HG02678 (cell line): ENCODE measurements at regions not wholly inside any gene's neighbourhood (a gene's known extent, or its start where the extent isn't known, plus 50 kb on each side); places are given as distances from the start of the nearest gene placed in this dataset.
"Not testable (repeated sequence)": the region's sequence is repeated elsewhere in the genome, so short reads cannot be mapped to it uniquely, and the experiment has no call there.

ENCODE experiments used
- ATAC-seq: cut with Tn5 transposase; IDR thresholded peaks from one replicate; pipeline ENCODE4 v1.9.1; 2021; ENCODE audit warnings: mild to moderate bottlenecking, moderate library complexity; ENCODE audit not compliant: unreplicated experiment

DNA sequence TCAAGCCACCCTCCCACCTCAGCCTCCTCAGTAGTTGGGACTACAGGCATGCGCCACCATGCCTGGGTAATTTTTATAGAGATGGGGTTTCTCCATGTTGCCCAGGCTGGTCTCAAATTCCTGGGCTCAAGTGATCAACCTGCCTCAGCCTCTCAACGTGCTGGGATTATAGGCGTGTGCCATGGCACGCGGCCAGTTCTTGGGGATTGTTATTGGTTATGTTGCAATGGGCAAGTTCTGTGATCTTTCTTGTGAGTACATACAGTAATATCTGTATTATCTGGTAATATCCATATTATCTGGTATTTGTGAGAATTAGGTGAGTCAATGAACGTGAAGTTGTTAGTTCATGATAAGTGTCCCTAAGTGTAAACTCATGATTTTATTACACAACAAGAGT lies 90.3 kb upstream of the TBL1X start:
- no peak for ATAC-seq

DNA sequence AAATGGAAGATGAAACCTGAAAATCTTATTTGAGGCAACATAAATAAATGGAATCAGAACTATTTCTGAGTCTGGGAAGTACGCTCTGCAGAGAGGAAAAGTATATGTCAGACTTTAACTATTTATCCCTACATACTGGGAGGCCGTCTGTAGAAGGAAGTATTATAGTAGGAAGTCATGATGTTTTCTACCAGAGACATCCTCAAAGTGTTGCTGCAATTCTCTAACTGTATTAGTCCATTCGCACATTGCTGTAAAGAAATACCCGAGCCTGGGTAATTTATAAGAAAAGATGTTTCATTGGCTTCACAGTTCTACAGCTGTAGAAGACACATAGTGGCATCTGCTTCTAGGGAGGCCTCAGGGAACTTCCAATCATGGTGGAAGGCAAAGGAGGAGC lies 88.7 kb upstream of the TBL1X start:
- no peak for ATAC-seq

DNA sequence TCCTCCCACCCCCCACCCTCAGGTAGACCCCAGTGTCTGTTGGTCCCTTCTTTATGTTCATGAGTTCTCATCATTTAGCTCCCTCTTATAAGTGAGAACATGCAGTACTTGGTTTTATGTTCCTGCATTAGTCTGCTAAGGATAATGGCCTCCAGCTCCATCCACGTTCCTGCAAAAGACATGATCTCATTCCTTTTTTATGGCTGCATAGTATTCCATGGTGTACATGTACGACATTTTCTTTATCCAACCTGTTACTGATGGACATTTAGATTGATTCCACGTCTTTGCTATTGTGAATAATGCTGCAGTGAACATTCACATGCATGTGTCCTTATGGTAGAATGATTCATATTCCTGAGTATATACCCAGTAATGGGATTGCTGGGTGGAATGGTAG lies 87.6 kb upstream of the TBL1X start:
- not testable (repeated sequence) for ATAC-seq

DNA sequence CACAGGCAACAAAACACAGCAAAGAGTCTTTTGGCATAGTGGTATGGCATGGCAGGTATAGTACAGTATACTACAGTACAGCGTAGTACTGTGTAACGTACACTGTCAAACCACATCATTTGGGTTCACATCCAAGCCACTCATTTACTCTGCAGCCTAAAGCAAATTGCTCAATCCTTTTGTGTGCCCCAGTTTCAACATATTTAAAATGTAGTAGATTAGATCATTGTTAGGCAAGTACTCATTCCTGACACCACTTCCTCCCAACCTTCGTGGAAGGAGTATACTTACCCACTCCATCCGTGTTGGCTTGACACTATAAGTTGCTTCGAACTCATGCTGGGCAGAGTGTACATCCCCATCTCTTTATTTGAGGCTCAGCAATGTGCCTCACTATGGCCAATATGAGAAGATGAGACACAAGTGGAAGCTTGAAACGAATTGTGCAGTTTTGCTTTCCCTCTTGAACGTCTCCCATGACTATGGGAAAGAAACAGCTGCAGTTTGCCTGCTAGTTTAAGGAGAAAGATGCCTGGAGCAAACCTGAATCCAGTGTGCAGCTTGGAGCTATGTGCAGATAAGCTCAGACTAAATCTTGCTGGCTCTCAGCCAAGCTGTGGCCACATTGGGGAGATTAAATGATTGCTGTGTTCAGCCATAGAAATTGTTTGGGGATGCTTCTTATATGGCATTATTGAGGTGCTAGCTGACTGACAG lies 85.7 kb upstream of the TBL1X start:
- ATAC-seq: no peak

DNA sequence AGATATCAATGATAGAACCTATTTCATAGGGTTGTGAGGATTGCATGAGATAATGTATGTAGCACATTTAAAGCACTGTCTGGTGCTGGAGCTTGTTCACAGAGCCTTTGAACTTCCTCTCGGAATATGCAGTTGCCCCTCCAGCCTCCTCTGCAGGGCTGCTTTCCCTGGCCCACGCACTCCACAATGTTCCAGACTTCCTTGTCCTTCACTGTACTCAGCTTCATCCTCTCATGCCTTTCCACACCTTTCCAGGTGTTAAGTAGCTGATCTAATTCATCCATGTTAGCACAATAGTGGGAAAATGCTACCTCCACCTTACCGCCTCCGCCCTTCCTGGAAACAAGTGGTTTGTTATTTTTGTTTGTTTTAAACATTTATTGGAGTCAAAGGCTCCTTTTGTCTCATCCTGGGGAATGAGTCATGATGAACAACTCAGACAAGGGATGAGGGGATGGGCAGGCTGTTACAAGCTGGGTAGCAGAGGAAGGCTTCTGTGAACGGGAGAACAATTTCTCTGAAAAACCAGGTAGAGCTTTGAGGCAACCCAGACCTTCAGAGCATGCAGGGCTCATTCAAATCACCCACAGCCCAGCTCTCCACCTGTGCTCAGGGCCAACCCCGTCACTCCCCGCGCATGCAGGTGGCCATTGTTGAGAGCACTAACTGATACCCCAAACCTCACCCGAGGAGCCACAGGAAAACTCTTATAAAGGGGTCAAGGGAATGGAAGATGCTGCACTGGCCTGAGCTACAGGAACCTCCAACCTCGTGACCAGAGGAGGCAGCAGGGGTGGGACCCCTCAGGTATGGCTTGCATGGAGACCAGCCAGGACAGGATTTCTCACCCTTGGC lies 84.9 kb upstream of the TBL1X start:
- no peak for ATAC-seq

DNA sequence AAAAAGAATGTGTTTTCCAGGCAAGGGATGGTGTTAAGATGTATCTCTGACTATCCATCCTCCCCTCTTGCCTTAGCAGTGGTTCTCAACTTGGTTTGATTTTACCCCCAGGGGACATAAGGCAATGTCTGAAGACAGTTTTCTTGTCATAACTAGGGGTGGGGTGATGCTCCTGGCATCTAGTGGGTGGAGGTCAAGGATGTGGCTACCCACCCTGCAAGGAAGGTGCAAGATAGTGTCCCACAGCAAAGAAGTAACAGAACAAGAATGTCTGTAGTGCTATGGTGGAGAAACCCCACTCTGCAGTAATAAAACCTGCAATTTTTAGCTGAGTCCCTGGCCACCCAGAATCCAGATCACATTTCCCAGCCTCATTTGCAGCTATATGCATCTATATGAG lies 81.2 kb upstream of the TBL1X start:
- no peak for ATAC-seq

DNA sequence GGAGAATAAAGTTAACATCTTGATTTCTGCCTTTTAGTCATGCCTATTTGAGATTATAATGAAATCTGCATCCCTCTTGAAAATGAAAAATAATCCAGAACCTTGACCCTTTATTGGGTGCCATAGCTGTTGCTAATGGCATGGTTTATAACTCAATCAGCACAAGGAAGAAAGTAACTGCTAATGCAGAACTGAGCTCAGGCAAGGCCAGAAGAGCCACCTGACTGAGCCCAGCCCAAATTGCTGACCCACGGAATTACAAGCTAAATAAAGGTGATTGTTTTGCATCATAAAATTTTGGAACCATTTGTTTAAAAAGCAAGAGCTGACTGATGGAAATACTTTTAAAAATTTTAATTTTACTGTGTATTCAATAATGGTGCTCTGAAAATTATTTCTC lies 76.4 kb upstream of the TBL1X start:
- no peak for ATAC-seq

DNA sequence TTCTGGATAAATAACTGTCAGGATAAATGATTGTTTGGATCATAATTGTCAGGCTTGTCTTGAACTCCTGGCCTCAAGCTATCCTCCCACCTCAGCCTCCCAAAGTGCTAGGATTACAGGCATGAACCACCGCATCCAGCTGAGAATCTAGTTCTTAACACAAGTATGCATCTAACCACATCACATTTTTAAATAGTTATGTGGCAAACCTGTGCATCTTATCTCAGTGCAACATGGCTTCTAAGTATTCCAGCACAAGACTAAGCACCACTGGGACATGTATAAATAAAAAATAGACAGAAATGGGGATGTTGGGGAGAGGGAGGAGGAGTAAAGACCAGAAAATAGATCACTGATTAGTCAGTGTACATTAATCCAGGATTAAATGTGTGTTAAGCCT lies 74.7 kb upstream of the TBL1X start:
- no peak for ATAC-seq

DNA sequence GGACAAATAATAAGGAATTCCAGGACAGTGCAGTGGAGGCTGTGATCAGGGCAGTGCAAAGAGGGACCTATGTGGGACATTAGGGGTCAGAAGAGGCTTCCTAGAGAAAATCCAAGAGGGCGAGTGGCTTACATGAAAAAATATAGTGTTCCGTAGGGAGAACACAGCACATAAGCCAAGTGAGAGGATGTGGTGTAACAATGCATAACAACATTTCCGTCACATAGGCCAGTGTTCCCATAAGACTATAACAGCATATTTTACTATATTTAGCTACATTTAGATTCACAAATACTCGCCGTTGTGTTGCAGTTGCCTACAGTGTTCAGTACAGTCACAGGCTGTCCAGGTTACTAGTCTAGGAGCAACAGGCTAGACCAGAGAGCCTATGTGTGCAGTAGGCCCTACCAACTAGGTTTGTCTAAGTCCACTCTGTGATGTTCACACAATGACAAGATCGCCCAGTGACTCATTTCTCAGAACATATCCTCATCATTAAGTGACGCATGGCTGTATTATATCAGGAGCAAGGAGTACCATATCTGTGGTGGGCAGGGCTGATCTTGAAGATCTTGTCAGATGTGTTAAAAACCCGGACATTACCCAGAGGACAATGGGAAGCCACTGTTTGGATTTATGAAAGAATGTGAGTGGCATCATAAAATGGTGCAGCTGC lies 74.0 kb upstream of the TBL1X start:
- ATAC-seq: no peak

DNA sequence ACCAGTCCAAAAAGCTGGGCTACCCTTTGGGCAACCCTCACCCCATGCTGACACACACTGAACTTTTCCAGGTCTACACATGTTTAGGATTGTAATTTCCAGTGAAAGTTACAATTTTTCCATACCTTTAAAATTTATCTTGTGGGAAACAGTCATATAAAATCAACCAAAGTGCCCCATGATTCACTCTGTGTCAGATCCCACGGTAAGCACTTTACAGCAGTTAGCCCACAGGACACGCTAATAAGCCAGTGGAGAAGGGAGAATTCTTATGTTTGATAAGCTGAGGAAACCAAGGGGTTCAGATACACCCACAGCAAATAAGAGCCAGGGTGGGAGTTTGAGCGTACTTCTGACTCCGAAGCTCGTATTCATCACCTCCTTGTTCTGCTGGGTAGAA lies 72.4 kb upstream of the TBL1X start:
- ATAC-seq: no peak

DNA sequence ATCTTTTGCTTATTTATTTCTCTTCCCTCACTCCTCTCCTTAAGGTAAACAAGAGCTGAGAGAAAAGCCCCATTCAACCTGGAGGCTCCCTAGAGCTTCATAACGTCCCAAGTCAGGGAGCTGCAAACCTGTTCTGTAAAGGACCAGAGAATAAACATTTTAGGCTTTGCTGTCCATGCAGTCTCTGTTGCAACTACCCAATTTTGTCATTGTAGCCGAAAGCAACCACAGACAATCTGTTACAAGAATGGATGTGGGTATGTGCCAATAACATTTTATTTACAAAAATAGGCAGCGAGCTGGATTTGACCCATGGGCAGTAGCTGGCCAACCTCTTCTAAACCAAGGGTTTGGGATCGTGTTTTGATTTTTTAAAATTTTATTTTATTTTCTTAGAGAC lies 71.3 kb upstream of the TBL1X start:
- no peak for ATAC-seq

DNA sequence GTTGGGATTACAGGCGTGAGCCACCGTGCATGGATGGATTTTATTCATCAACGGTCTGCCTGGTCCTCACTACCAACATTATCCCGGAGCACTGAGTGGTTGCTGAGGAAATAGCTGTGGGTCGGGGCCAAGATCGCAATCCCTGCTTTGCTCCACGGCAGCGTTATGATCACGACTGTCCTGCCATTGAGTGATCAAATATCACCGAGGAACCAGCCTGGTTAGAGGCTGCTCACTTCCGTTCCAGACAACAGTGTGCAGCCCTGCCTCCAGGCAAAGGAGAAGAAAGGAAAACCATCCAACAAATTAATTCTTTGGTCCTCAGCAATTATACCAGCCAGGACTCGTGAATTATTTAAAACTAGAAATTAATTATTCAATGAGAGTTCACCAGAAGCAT lies 70.6 kb upstream of the TBL1X start:
- ATAC-seq: no peak

DNA sequence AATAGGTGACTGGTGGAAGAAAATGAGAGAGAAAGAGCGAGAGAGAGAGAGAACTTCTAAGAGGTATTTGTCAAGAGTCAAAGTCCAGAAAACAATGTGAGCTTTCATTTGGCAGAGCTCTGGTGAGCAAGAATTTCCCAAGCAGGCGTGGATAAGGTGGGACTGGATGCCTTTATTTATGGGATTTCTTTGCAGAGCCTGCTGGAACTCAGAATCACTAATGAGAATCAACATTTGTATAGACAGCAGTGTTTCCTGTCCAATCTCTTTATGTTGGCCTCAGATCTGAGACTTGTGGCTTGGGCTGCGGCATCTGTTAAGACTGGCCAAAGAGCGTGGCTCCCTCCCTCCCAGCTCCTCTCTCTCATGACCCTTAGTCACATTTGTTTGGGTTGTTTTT lies 67.9 kb upstream of the TBL1X start:
- no peak for ATAC-seq

DNA sequence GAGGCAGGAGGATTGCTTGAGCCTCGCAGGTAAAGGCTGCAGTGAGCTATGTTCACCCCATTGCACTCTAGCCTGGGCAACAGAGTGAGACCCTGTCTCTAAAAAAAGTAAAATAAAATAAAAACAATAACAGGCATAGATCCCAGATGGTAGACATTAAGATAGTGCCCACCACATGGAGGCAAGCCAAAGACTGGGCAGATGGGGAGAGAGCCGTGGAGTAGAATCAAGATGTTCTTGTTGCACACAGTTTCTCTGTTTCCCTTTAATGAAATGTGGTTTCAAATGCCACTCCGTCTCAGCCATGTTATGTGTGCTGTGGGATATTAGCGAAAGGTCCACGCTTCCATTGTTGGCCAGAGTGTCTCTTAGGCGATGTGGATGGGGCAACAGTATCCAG lies 63.8 kb upstream of the TBL1X start:
- ATAC-seq: no peak

DNA sequence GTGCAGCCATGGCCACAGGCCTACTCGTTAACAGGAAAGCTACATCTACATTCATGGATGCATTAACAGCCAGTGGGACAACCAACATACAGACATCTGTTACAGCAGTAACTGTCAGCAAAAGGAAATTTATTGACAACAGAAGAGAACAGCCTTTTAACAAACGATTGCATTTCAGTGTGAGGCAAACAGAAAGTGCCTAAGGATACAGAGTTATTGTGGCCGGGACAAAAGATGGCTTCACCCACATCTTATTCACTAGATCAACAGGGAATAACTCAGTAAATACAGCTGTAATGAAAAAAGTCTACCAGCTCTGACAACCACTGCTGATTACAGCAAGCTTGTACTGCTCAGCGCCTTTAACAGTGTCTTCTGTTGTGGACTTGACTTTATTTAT lies 61.5 kb upstream of the TBL1X start:
- ATAC-seq: no peak

DNA sequence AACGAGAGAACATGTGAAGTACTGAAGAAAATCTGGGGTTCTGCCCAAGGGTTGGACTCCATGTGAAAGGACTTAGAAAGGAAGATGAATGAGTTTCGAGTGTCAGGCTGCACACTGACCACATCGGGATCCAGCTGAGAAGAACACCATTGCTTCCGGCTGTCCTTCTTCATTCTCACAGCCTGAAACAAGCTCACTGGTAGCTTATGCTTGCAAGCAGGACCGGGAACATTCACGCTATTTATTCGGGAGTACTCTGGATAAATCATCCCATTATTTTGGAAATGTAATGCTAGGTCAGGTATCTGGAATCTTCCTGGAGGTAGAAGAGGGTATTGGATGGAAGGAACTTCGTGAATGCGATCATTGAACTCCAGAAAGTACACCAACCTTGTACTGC lies 59.2 kb upstream of the TBL1X start:
- not testable (repeated sequence) for ATAC-seq

DNA sequence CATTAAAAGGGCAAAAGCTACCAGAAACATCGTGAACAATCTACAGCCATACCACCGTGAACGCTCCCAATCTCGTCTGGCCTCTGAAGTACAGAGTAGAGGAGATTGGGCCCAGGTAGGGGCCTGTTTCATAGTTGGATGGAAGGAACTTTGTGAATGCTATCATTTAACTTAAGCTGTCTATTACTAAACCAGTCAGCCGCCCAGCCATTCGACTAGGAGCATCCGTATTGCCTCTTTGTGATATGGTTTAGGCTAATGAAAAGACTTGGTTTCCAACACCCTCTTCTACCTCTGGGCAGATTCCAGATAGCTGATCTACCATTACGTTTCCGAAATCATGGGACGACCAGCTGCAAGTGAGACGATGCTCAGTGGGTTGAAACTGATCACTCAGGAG lies 54.0 kb upstream of the TBL1X start:
- not testable (repeated sequence) for ATAC-seq

DNA sequence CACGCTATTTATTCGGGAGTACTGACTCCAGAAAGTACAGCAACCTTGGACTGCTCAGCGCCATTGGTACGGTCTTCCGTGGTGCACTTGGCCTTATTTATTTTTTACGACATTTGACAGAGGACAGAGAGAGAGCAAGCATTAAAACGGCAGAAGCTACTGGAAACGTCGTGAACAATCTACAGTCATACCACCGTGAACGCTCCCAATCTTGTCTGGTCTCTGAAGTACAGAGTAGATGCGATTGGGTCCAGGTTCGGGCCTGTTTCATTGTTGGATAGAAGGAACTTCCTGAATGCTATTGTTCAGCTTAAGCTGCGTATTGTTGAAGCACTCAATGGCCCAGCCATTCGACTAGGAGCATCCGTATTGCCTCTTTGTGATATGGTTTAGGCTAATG lies 53.2 kb upstream of the TBL1X start:
- not testable (repeated sequence) for ATAC-seq

DNA sequence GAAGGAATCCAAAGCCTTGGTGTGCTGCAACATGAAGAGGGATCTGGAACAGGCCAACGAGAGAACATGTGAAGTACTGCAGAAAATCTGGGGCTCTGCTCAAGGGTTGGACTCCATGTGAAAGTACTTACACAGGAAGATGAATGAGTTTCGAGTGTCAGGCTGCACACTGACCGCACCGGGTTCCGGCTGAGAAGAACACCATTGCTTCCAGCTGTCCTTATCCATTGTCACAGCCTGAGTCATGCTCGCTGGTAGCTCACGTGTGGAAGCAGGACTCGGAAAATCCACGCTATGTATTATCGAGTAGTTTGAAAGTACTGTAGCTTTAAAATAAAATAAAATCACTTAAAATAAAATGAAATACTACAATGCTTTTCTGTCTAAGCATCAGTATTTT lies 50.4 kb upstream of the TBL1X start:
- no peak for ATAC-seq
